ENCODE measurements at regions not wholly inside any gene's neighbourhood (a gene's known extent, or its start where the extent isn't known, plus 50 kb on each side); places are given as distances from the start of the nearest gene placed in this dataset.
"Not testable (repeated sequence)": the region's sequence is repeated elsewhere in the genome, so short reads cannot be mapped to it uniquely, and the experiment has no call there.

DNA sequence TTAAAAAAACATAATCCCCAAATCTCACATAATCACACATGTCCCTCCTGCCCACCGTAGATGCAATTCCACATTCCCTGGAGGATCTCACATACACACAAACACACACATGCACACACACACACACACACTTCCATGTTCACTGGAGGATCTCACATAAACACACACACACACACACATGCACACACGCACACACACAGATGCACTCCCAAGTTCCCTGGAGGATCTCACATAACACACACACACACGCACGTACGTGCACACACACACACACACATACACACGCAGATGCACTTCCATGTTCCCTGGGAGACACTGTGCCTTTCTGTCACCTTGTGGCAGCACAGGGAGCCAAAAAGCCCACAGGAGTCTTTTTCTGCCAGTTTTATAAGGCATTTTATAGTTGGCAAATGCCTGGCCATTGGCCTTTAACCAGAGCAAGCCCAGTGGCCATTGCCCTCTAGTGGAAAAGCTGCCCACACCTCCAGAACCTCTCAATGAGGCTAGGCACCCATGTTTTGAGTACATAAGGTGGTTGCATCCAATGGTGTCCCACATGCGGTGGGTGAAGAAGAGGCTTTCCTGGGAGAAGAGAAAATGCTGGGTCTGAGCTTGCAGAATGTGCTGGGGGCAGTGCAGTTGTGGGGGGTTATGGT is 115.4 kb upstream of the ACBD5 start:
- no peak overlapping the region for H3K27ac ChIP-seq
- peaks cover 2 to 8% of the 10 kb centered on the region in 2 donors for H3K4me1 ChIP-seq (replicated peaks in 1 of 2)
- ATAC-seq (replicated peaks in 6 of 8): no peak
- no peak overlapping the region for H3K4me3 ChIP-seq
- 50 to 100% (median 98%) methylated on average over 1 to 3 of the region's 7 CpGs; no CpG with 5 or more reads in 4 of the 10 experiments for WGBS, 10 experiments
- in situ Hi-C loops (cut with MboI; ENCODE audit: low pct_unique_long_range_greater_than_20kb in 2 of 9, low sequenced_read_pairs in 9 of 9, unreplicated experiment in 9 of 9): loop anchor here in 1 of 9 experiments (10.0 kb wide), 1 partner anchor 461 kb away; no protein-coding TSS in a partner anchor

DNA sequence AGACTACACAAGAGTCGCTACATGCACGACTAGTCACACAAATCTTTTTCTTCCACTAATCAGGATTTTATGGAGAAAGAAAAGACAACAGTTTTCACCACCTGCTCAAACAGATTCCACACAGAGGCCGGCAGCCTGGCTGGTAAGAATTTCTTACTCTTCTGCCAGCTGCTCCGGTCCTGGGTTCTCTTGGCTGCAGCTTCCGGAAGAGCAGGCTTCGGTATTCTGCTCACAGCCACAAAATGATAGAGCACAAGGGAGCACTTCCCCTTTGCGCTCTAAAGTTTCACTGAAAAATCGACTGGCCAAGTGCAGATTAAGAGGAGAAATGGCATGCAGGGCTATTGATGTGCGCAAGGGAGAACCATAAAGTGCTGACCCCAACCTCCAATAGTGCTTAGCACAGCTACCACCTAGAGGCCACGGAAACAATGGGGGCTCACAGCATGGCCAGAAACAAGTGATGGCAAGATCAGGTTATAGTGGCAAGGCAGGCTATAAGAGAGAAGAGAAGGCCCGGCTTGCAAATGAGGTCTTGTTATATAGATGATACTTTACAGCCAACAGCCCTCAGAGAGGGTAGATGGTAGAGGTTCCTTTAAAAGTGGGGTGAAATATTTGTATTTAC is 114.2 kb upstream of the ACBD5 start:
- ATAC-seq (replicated peaks in 6 of 8): peak in 5 of 8 experiments; percentile 35 to 77 (median 61)
- H3K27ac ChIP-seq; H3K4me1 ChIP-seq (replicated peaks in 1 of 2); H3K4me3 ChIP-seq: not testable (repeated sequence)
- 0 to 100% (median 53%) methylated on average over 1 to 6 of the region's 11 CpGs; no CpG with 5 or more reads in 5 of the 10 experiments for WGBS, 10 experiments
- in situ Hi-C loops (cut with MboI; ENCODE audit: low pct_unique_long_range_greater_than_20kb in 2 of 9, low sequenced_read_pairs in 9 of 9, unreplicated experiment in 9 of 9): loop anchor here in 1 of 9 experiments (10.0 kb wide), 1 partner anchor 460 kb away; no protein-coding TSS in a partner anchor

DNA sequence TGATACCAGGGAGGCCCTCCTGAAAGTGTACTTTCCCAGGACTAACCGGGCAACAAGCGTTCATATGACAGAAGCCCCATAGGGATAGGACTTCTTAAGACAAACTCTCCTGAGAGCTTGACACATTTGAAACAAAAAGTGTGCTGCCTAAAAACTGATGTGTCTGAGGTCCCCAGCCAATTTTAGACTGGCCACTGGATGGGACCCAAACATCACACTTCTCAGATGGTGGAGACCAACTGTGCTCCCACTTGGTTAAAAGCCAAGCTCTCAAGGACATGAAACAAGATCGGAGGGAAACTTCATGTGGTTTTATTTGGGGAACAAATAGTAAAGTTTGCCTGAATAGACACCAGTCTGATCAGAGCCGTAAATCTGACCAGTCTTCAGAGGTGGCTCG is 113.5 kb upstream of the ACBD5 start:
- not testable (repeated sequence) for H3K4me1 ChIP-seq (replicated peaks in 1 of 2); ATAC-seq (replicated peaks in 6 of 8); H3K27ac ChIP-seq; H3K4me3 ChIP-seq
- in situ Hi-C loops (cut with MboI; ENCODE audit: low pct_unique_long_range_greater_than_20kb in 2 of 9, low sequenced_read_pairs in 9 of 9, unreplicated experiment in 9 of 9): loop anchor here in 1 of 9 experiments (10.0 kb wide), 1 partner anchor 459 kb away; no protein-coding TSS in a partner anchor
- WGBS, 10 experiments: 83 to 100% (median 100%) methylated on average over 2 to 3 of the region's 5 CpGs; no CpG with 5 or more reads in 5 of the 10 experiments

DNA sequence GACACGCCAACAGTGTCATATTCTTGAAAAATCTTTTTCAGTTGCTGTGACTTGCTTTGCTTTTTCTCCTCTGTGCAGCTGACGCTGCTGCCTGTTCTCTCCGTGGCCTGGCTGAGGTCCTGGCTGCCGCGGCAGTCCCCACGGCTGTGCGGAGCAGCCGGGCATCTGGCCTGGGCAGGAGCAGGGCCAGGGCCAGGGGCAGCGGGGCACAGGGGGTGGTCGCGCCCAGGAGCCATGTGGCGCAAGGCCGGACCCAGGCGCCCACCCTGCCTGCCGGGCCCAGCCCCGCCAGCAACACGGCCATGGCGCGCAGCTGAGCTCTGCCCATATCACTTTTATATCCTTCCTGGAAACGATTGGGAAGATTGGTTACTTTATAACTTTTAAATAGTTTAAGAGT is 109.4 kb upstream of the ACBD5 start:
- ATAC-seq (replicated peaks in 6 of 8): no peak
- Histone ChIP-seq H3K27ac (no peak overlapping the region), H3K4me3 (no peak overlapping the region), H3K4me1 (replicated peaks in 1 of 2) (peaks cover 8 to 16% of the 10 kb centered on the region in 2 donors)
- in situ Hi-C loops (cut with MboI; ENCODE audit: low pct_unique_long_range_greater_than_20kb in 2 of 9, low sequenced_read_pairs in 9 of 9, unreplicated experiment in 9 of 9): loop anchor here in 1 of 9 experiments (10.0 kb wide), 1 partner anchor 455 kb away; no protein-coding TSS in a partner anchor
- WGBS, 10 experiments: 60 to 100% (median 91%) methylated on average over 1 to 5 of the region's 20 CpGs; no CpG with 5 or more reads in 3 of the 10 experiments

DNA sequence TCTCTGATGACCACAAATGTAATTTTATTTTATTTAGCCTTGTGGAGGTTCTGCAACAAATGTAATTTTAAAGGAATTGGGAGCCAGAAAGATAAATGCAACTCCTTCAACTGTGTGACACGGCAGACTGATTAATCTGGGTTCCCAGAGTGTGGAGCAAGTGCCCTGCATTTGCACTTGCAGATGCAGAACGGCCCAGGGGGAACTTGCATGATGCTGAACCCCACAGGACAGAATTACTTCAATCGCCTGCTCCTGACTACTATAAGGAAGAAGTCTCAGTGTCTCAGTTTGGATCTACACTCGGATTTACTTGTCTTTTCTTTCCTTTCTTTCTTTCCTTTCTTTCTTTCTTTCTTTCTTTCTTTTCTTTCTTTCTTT is 107.2 kb upstream of the ACBD5 start:
- H3K4me3 ChIP-seq; H3K27ac ChIP-seq; in situ Hi-C loops (cut with MboI; ENCODE audit: low pct_unique_long_range_greater_than_20kb in 2 of 9, low sequenced_read_pairs in 9 of 9, unreplicated experiment in 9 of 9); H3K4me1 ChIP-seq (replicated peaks in 1 of 2): not testable (repeated sequence)
- ATAC-seq (replicated peaks in 6 of 8): peak in 2 of 8 experiments; percentile 73
- WGBS, 10 experiments: 0 to 59% (median 22%) methylated on average over 1 to 4 of the region's 4 CpGs; no CpG with 5 or more reads in 1 of the 10 experiments

DNA sequence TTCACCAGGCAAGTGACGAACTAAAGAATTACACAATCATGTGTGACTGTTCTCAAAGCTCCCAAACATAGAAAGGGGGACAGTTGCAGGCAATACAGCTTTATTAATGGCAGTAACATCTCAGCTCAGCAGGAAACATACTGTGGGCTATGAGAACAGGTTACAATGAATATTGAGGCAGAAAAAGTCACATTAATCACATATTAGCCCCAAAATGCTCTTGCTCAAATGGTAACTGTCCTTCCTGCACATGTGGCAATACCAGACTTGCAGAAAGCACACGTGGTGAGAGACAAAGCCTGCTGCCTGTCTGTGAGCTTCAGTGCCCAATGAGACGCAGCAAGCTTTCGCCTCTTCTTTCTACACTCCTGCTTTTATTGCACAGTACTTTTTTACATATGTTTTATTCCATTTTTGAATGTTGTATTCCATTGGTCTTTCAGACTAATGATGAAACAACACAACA is 104.9 kb upstream of the ACBD5 start:
- Histone ChIP-seq H3K4me3 (no peak overlapping the region), H3K4me1 (replicated peaks in 1 of 2) (peaks cover 6 to 8% of the 10 kb centered on the region in 2 donors), H3K27ac (no peak overlapping the region)
- in situ Hi-C loops (cut with MboI; ENCODE audit: low pct_unique_long_range_greater_than_20kb in 2 of 9, low sequenced_read_pairs in 9 of 9, unreplicated experiment in 9 of 9): no loop called here
- 33 to 83% (median 44%) methylated on average over 2 to 4 of the region's 4 CpGs; no CpG with 5 or more reads in 1 of the 10 experiments for WGBS, 10 experiments
- peak in 2 of 8 experiments; percentile 44 to 67 for ATAC-seq (replicated peaks in 6 of 8)

DNA sequence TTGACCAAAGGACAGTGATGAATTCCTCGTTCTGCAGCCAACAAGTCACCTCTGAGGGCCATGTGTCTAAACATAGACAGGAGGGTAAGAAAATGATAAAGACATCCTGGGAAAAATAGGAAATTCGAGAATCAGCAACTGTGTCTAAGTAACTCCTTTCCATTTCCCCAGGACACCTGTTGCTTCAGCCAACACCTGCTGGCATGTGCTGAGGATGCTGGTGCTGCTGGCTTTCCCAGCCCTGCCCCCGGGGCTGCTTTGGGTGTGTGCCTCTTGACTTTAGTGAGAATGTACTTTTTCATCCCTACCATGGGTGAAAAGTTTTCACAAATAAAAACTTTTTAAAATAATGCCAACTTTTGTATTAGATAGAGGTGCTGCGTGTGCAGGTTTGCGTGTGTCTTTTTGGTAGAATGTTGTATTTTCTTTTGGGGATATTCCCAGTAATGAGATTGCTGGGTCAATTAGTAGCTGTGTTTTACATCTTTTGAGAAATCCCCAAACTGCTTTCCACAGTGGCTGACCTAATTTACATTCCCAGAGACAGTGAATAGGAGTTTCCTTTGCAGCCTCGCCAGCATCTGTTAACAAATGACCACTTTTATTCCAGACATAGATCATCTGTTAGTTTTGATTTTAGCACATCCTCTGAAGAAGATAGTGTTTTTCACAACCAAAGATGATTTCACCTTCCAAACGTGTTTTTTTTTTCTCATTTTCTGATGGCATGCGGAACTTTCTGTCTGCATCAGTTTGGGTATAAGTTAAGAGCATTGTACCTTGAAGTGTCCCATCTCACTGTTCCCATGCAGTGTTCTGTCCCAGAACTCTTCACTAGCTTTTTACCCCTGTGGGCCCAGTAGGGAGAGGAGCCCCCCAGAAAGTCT is 104.2 kb upstream of the ACBD5 start:
- ATAC-seq (replicated peaks in 6 of 8): peak in 1 of 8 experiments; percentile 14
- peaks cover 6 to 8% of the 10 kb centered on the region in 2 donors for H3K4me1 ChIP-seq (replicated peaks in 1 of 2)
- H3K27ac ChIP-seq: no peak overlapping the region
- in situ Hi-C loops (cut with MboI; ENCODE audit: low pct_unique_long_range_greater_than_20kb in 2 of 9, low sequenced_read_pairs in 9 of 9, unreplicated experiment in 9 of 9): no loop called here
- H3K4me3 ChIP-seq: no peak overlapping the region
- WGBS, 10 experiments: 32 to 69% (median 56%) methylated on average over 2 to 8 of the region's 8 CpGs

DNA sequence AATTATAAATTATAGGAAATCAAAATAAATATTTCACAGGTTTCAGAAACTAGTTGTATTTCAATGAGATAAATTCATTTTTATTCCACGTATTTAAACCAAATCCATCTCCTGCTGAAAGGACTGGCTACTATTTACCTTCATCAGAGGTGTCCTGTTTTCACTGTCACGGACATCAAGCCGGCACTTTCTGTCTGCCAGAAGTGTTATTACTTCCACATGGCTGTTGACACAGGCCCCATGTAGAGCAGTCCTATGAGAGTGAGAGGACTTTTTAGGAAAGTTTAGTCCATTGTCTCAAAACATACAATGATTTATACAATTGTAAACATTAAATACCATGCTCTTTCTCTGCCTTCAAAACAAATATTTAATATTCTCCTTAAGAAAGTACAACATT is 100.4 kb upstream of the ACBD5 start:
- Histone ChIP-seq H3K4me1 (replicated peaks in 1 of 2) (peaks cover 6 to 8% of the 10 kb centered on the region in 2 donors), H3K27ac (no peak overlapping the region), H3K4me3 (no peak overlapping the region)
- 0 to 92% (median 80%) methylated on average over 1 to 3 of the region's 3 CpGs; no CpG with 5 or more reads in 3 of the 10 experiments for WGBS, 10 experiments
- ATAC-seq (replicated peaks in 6 of 8): peak in 1 of 8 experiments; percentile 42
- in situ Hi-C loops (cut with MboI; ENCODE audit: low pct_unique_long_range_greater_than_20kb in 2 of 9, low sequenced_read_pairs in 9 of 9, unreplicated experiment in 9 of 9): no loop called here

DNA sequence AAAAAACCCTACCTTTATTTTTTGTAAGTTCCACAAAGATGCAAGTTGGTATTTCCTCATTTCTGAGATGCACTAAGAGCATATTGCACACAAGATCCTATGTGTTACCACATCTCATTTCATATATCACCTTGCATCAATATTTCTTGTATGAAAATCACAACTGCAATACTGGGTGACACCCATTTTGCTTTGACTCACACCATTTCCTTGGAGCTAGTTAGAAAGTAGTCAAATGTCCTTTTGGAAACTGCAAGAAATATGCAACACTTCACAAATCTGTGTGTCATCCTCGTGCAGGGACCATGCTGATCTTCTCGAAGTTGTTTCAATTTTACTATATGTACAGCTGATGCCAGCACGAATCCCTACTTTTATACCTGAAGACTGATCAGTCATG is 94.6 kb upstream of the ACBD5 start:
- H3K27ac ChIP-seq; H3K4me3 ChIP-seq; ATAC-seq (replicated peaks in 6 of 8); H3K4me1 ChIP-seq (replicated peaks in 1 of 2); in situ Hi-C loops (cut with MboI; ENCODE audit: low pct_unique_long_range_greater_than_20kb in 2 of 9, low sequenced_read_pairs in 9 of 9, unreplicated experiment in 9 of 9): not testable (repeated sequence)
- WGBS, 10 experiments: 0 to 74% (median 60%) methylated on average over 2 to 3 of the region's 3 CpGs; no CpG with 5 or more reads in 5 of the 10 experiments

DNA sequence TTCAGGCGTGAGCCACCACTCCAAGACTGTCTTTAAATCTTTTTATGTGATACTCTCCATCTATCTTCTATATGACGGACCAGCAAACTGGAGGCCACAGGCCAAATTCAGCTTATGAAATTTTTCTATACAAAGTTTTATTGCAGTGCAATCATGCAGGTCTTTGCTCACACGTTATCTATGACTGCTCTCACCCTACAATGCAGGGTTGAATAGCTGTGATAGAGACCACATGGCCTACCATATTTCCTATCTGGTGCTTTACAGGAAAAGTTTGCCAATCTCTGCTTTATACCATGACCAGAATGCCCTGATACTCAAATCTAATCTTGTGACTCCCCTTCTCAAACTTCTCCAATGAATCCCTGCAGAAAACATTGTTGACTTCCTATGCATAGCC is 89.5 kb upstream of the ACBD5 start:
- in situ Hi-C loops (cut with MboI; ENCODE audit: low pct_unique_long_range_greater_than_20kb in 2 of 9, low sequenced_read_pairs in 9 of 9, unreplicated experiment in 9 of 9): no loop called here
- no peak for ATAC-seq (replicated peaks in 6 of 8)

DNA sequence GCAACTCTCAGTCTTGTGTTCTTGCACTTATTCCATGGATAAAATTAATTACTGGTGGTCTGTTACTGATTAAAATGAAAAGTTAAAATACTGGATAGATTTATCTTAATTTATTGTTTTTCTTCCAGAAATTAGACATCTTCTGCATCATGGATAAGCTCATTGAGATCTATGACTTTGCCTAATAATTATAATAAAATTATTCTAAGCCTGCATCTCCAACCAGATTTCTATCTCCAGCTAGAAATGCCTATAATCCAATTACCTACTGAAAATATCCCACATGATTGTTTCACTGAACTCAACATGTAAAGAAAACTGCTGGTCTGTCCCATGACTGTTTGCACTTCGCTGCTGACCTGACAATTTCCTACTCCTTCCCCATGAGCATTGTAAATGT is 88.3 kb upstream of the ACBD5 start:
- in situ Hi-C loops (cut with MboI; ENCODE audit: low pct_unique_long_range_greater_than_20kb in 2 of 9, low sequenced_read_pairs in 9 of 9, unreplicated experiment in 9 of 9): no loop called here
- H3K4me3 ChIP-seq: no peak overlapping the region
- H3K27ac ChIP-seq: no peak overlapping the region
- ATAC-seq (replicated peaks in 6 of 8): no peak
- H3K4me1 ChIP-seq (replicated peaks in 1 of 2): no peaks in the 10 kb centered on the region
- WGBS, 10 experiments: 0 to 100% (median 100%) methylated on average over 1 of the region's 1 CpG; no CpG with 5 or more reads in 1 of the 10 experiments

More for the DNA sequence above, 89.5 kb upstream of the ACBD5 start:
- Histone ChIP-seq H3K4me3 (no peak overlapping the region), H3K4me1 (replicated peaks in 1 of 2) (no peaks in the 10 kb centered on the region), H3K27ac (no peak overlapping the region)
- 29 to 100% (median 87%) methylated on average over 1 to 3 of the region's 3 CpGs; no CpG with 5 or more reads in 4 of the 10 experiments for WGBS, 10 experiments

DNA sequence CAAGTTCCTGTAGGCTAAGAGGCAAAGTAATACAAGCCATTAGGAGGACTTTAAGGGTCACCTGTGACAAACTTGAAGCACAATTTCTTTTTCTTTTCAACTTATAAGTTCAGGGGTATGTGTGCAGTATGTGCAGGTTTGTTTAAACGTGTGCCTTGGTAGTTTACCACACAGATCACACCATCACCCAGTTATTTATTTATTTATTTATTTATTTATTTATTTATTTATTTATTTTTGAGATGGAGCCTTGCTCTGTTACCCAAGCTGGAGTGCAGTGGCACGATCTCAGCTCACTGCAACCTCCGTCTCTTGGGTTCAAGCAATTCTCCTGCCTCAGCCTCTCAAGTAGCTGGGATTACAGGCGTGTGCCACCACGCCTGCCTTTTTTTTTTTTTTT is 86.2 kb upstream of the ACBD5 start:
- H3K27ac ChIP-seq; in situ Hi-C loops (cut with MboI; ENCODE audit: low pct_unique_long_range_greater_than_20kb in 2 of 9, low sequenced_read_pairs in 9 of 9, unreplicated experiment in 9 of 9); H3K4me3 ChIP-seq; ATAC-seq (replicated peaks in 6 of 8); H3K4me1 ChIP-seq (replicated peaks in 1 of 2): not testable (repeated sequence)
- 0 to 89% (median 79%) methylated on average over 1 to 5 of the region's 5 CpGs; no CpG with 5 or more reads in 1 of the 10 experiments for whole genome bisulfite sequencing, 10 experiments
